Progenitor cell of endocrine pancreas (in vitro differentiated cells): ENCODE measurements at regions not wholly inside any gene's neighbourhood (a gene's known extent, or its start where the extent isn't known, plus 50 kb on each side); places are given as distances from the start of the nearest gene placed in this dataset.
"Not testable (repeated sequence)": the region's sequence is repeated elsewhere in the genome, so short reads cannot be mapped to it uniquely, and the experiment has no call there.

ENCODE experiments used
- DNase-seq: peaks from one replicate; pipeline ENCODE4 v3.0.0; 2021; ENCODE audit warnings: low spot score; ENCODE audit not compliant: unreplicated experiment
- H3K27ac Mint-ChIP-seq: 2 replicates; pipeline ENCODE4 v1.8.0; 2021; ENCODE audit warnings: mild to moderate bottlenecking, moderate library complexity, mixed read lengths
- H3K27me3 Mint-ChIP-seq: 2 replicates; pipeline ENCODE4 v1.8.0; 2021; ENCODE audit warnings: mixed read lengths
- H3K36me3 Mint-ChIP-seq: 2 replicates; pipeline ENCODE4 v1.8.0; 2022; ENCODE audit warnings: mixed read lengths; ENCODE audit not compliant: insufficient read depth
- H3K4me1 Mint-ChIP-seq: 2 replicates; pipeline ENCODE4 v1.8.0; 2021; ENCODE audit warnings: low read depth, mixed read lengths
- H3K4me3 Mint-ChIP-seq: 2 replicates; pipeline ENCODE4 v1.8.0; 2021; ENCODE audit warnings: low read depth, mild to moderate bottlenecking, moderate library complexity, mixed read lengths
- H3K9me3 Mint-ChIP-seq: 2 replicates; pipeline ENCODE4 v1.8.0; 2021; ENCODE audit warnings: low read depth, mixed read lengths
- TF ChIP-seq, protein P1 (sequence below): fragments of 200-600 bp; sonication (generic); IDR thresholded peaks from one replicate; pipeline ENCODE4 v1.5.0; 2021; ENCODE audit warnings: antibody characterized with exemption, mild to moderate bottlenecking; ENCODE audit not compliant: unreplicated experiment

GRCh38 chr5:68688547-68688946, 405.3 kb upstream of the SLC30A5 start:
- TF ChIP-seq, protein P1, sequence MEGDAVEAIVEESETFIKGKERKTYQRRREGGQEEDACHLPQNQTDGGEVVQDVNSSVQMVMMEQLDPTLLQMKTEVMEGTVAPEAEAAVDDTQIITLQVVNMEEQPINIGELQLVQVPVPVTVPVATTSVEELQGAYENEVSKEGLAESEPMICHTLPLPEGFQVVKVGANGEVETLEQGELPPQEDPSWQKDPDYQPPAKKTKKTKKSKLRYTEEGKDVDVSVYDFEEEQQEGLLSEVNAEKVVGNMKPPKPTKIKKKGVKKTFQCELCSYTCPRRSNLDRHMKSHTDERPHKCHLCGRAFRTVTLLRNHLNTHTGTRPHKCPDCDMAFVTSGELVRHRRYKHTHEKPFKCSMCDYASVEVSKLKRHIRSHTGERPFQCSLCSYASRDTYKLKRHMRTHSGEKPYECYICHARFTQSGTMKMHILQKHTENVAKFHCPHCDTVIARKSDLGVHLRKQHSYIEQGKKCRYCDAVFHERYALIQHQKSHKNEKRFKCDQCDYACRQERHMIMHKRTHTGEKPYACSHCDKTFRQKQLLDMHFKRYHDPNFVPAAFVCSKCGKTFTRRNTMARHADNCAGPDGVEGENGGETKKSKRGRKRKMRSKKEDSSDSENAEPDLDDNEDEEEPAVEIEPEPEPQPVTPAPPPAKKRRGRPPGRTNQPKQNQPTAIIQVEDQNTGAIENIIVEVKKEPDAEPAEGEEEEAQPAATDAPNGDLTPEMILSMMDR, result no peak
- no peaks in the 10 kb centered on the region for H3K36me3 Mint-ChIP-seq
- H3K4me1 Mint-ChIP-seq, result no peaks in the 10 kb centered on the region
- peaks cover 6% of the 10 kb centered on the region for H3K27me3 Mint-ChIP-seq
- peaks cover 12% of the 10 kb centered on the region for H3K9me3 Mint-ChIP-seq
- no peak overlapping the region for H3K27ac Mint-ChIP-seq
- no peak for DNase-seq
- H3K4me3 Mint-ChIP-seq, result no peak overlapping the region

GRCh38 chr5:68689010-68689409, 404.8 kb upstream of the SLC30A5 start:
- DNase-seq, result no peak
- Mint-ChIP-seq H3K9me3 (peaks cover 12% of the 10 kb centered on the region), H3K27ac (no peak overlapping the region), H3K27me3 (peaks cover 6% of the 10 kb centered on the region), H3K4me3 (no peak overlapping the region), H3K36me3 (no peaks in the 10 kb centered on the region), H3K4me1 (no peaks in the 10 kb centered on the region)
- TF ChIP-seq, protein P1, result no peak

- not testable (repeated sequence) for DNase-seq, H3K4me1 Mint-ChIP-seq, H3K27ac Mint-ChIP-seq, H3K4me3 Mint-ChIP-seq, H3K27me3 Mint-ChIP-seq, H3K36me3 Mint-ChIP-seq
- peaks cover 20% of the 10 kb centered on the region for H3K9me3 Mint-ChIP-seq
These were observed 401.9 kb upstream of the SLC30A5 start for GRCh38 chr5:68691874-68692273.

GRCh38 chr5:68698025-68698940, 395.5 kb upstream of the SLC30A5 start:
- DNase-seq, result no peak
- Mint-ChIP-seq H3K4me1 (no peaks in the 10 kb centered on the region), H3K4me3 (no peak overlapping the region), H3K27ac (no peak overlapping the region), H3K36me3 (no peaks in the 10 kb centered on the region), H3K9me3 (peaks cover 18% of the 10 kb centered on the region), H3K27me3 (no peaks in the 10 kb centered on the region)
- TF ChIP-seq, protein P1, result no peak

- TF ChIP-seq, protein P1, result no peak
- no peak overlapping the region for H3K4me3 Mint-ChIP-seq
- H3K27me3 Mint-ChIP-seq, result no peaks in the 10 kb centered on the region
- no peak for DNase-seq
- H3K27ac Mint-ChIP-seq, result no peak overlapping the region
- peaks cover 14% of the 10 kb centered on the region for H3K9me3 Mint-ChIP-seq
- no peaks in the 10 kb centered on the region for H3K36me3 Mint-ChIP-seq
- no peaks in the 10 kb centered on the region for H3K4me1 Mint-ChIP-seq
These were observed 393.8 kb upstream of the SLC30A5 start for GRCh38 chr5:68699966-68700365.

GRCh38 chr5:68707575-68707974, 386.2 kb upstream of the SLC30A5 start:
- Mint-ChIP-seq H3K9me3 (no peaks in the 10 kb centered on the region), H3K27me3 (no peaks in the 10 kb centered on the region), H3K36me3 (no peaks in the 10 kb centered on the region), H3K4me1 (no peaks in the 10 kb centered on the region), H3K4me3 (no peak overlapping the region), H3K27ac (no peak overlapping the region)
- no peak for DNase-seq
- TF ChIP-seq, protein P1, result no peak
